GM19455 (cell line): ENCODE measurements at regions not wholly inside any gene's neighbourhood (a gene's known extent, or its start where the extent isn't known, plus 50 kb on each side); places are given as distances from the start of the nearest gene placed in this dataset.

Experiments
- ATAC-seq: cut with Tn5 transposase; IDR thresholded peaks from one replicate; pipeline ENCODE4 v1.9.1; 2021; ENCODE audit not compliant: unreplicated experiment

GRCh38 chr2:37858400-37858711 lies 66.7 kb upstream of the RMDN2 start:
- ATAC-seq = no peak

- ATAC-seq = no peak
Observed at GRCh38 chr2:37858725-37859267, 66.3 kb upstream of the RMDN2 start.

- no peak for ATAC-seq
Observed at GRCh38 chr2:37862620-37863019, 62.5 kb upstream of the RMDN2 start.

GRCh38 chr2:37864217-37864616 lies 60.9 kb upstream of the RMDN2 start:
- ATAC-seq = no peak

GRCh38 chr2:37865640-37866039 lies 59.4 kb upstream of the RMDN2 start:
- ATAC-seq = no peak

- ATAC-seq = no peak
Observed at GRCh38 chr2:37866171-37866934, 58.7 kb upstream of the RMDN2 start.

GRCh38 chr2:37867166-37867565 lies 57.9 kb upstream of the RMDN2 start:
- no peak for ATAC-seq

GRCh38 chr2:37868866-37869265 lies 56.2 kb upstream of the RMDN2 start:
- ATAC-seq = no peak

GRCh38 chr2:37869304-37869703 lies 55.8 kb upstream of the RMDN2 start:
- ATAC-seq = no peak

GRCh38 chr2:37869771-37870170 lies 55.3 kb upstream of the RMDN2 start:
- ATAC-seq = no peak

GRCh38 chr2:37870829-37871228 lies 54.3 kb upstream of the RMDN2 start:
- no peak for ATAC-seq

- peak; percentile 51 for ATAC-seq
Observed at GRCh38 chr2:37871456-37872191, 53.5 kb upstream of the RMDN2 start.

- no peak for ATAC-seq
Observed at GRCh38 chr2:37872192-37872750, 52.8 kb upstream of the RMDN2 start.

- ATAC-seq = no peak
Observed at GRCh38 chr2:37873229-37873628, 51.9 kb upstream of the RMDN2 start.

- ATAC-seq = no peak
Observed at GRCh38 chr2:37873749-37874330, 51.2 kb upstream of the RMDN2 start.

GRCh38 chr2:37874470-37874869 lies 50.6 kb upstream of the RMDN2 start:
- no peak for ATAC-seq
